Muscle of back (tissue), 3 donors: ENCODE measurements at regions not wholly inside any gene's neighbourhood (a gene's known extent, or its start where the extent isn't known, plus 50 kb on each side); places are given as distances from the start of the nearest gene placed in this dataset.

ENCODE experiments used
- DNase-seq, 3 donors: peaks; one replicate each; pipeline versions ENCODE4 v3.0.0 to v3.0.0-alpha.2; 2013

DNA sequence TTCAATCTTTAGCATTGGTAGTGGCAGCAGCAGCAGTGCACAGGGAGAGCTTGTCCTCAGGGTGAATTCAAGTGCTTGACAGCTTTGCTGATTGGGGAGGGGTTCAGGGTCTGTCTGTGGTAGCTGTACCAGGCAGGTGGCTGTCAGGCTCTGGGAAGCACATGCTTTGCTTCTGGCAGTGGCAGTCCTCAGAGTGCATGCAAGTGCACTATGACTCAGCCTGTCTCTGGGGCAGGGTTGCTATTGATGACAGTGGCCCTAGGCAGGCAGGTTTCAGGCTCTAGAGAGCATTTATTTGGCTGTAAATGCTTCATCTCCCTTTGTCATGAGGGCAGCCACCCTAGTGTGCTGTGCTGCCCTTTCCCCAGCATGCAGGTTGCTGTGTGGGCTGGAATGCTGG is 251.9 kb upstream of the LRRC7 start:
- no peak for DNase-seq

DNA sequence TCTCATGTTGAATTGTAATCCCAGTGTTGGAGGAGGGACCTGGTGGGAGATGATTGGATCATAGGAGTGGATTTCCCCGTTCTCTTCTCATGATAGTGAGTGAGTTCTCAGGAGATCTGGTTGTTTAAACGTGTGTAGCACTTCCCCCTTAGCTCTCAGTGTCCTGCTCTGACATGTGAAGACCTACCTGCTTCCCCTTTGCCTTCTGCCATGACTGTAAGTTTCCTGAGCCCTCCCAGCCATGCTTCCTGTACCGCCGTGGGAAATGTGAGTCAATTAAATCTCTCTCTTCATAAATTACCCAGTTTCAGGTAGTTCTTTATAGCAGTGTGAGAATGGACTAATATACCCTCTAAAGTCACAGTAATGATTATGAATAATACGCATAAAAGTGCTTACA is 248.4 kb upstream of the LRRC7 start:
- DNase-seq = no peak

DNA sequence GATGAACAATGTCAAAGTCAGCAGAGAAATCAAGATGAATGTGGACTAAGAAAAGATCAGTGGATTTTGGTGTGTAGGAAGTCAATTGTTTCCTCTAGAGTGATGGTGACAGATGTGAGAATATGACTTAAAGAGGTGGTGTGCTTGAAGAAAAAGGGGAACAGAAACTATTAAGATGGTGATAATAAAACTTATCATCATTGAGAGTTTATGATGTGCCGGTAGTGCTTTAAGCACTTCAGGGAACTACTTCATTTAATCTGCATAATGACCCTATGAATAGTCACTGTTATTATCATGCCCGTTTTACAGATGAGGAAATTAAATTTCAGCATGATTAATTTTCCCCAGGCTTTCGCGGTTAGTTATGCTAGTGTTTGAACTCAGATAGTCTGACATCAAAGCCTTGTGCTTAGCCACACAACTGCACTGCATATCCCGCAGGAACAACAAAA is 246.9 kb upstream of the LRRC7 start:
- DNase-seq = no peak

DNA sequence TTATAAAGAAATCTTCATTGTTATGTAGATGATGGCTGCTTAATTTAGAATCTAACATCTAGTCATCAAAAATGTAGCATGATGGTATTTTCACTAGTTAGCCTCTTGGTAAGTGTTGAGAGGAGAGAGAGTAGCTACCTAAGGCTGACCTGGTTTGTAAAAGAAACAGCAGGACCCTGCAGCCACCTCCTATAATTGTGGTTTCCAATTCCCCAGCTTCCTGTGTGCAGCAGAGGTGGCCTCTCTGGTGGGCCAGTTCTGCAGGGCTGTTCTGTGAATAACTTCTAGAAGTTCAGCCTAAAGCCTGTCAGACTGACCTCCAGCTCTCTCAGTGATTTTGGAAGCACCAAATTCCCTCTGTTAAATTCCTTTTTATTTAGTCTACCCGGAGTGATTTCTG is 246.4 kb upstream of the LRRC7 start:
- no peak for DNase-seq

DNA sequence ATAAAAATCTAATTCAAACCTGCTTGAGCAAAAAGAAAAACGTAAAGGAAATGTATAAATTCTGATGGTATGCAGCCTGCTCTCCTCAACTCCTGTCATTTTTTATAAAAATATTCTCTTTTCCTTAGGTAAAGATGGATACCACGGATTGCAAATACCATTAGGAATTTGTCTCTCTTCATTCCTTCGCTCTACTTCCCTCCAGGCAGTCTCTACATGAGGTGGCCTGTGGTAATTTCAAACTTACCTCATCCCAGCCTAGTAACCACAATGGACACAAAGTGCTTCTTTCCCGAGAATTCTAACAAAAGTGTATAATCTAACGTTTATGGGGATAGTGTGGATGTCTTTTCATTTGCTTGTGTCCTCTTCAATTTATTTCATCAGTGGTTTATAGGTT is 239.5 kb upstream of the LRRC7 start:
- DNase-seq = no peak

DNA sequence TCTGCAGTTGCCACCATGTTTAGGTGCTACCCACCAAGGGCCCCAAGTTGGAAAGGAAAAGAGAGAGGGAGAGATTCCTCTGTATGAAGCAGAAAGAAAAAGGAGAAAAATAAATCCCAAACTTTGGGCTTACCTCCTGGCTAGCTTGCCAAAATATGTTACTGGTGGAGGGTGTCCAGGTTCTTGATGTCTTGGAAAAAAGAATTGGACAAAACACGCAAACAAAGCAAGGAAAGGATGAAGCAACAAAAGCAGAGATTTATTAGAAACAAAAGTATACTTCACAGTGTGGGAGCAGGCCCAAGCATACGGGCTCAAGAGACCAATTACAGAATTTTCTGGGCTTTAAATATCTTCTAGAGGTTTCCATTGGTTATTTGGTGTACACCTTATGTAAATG is 204.5 kb upstream of the LRRC7 start:
- peak; percentile 18 to 71 (median 36) for DNase-seq

DNA sequence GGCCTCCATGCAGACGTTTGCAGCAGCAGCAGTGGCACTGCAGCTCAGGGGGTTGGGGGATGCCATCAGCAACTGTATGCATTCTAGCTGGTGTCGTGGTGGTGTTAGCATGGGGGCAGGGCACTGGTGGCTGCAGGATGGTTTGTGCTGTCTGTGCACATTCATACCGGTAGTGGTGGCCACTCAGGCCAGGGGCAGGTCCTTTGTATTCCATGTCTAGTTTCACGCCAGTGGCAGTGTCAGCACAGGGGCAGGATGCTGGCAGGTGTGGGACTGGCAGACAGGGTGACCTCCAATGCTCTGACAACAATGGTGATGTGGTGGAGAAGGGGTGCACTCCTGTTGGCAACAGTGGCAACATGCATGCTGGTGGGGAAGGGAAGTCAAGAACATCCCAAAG is 194.2 kb upstream of the LRRC7 start:
- DNase-seq = no peak

DNA sequence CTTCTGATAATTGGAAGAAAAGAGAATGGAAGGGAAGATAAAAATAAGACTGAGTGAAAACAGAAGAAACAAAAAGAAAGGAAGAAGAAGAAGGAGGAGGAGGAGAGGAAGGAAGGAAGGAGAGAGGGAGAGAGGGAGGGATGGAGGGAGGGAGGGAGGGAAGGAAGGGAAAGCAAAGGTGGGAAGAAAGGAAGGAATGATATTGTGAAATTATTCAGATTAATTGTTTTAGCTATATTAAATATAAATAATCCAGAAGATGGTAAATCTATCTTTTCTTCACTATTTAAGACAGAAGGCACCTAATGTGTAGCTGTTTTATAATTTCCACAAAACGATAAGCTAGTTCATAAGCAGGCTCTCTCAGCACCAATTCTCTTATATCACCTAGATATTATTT is 191.3 kb upstream of the LRRC7 start:
- no peak for DNase-seq

DNA sequence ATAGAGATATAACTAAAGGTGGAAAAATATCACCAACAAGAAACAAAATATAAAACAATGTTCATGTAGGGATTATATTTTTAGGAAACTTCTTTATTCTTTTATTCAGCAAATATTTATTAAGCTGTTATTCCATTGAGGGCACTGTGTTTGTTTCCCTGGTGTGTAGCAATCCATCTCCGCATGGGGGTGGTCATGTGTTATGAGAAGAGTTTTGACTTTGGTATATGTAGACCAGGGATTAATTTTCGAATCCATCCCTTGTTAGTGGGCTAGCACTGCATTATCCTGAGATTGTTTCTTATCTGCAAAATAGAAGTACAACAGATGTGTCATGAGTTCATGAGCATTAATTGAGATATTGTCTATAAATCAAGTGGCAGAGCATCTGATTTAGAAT is 190.2 kb upstream of the LRRC7 start:
- DNase-seq = no peak

DNA sequence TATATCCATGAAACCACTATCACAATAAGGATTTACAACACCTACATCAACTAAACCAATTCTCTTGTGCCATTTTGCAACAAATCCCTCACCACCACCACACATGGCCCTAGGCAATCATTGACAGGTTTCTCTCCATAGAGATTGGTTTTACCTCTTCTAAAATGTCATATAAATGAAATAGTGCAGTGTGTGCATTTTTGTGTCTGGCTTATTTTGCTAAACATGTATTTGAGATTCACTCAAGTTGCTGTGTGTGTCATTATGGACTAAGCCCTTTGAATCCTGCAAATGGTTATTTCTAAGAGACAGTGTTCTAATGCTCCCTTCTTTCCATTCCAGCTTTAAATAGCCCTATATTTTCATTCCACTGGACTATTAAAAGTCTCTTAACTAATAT is 179.7 kb upstream of the LRRC7 start:
- no peak for DNase-seq

DNA sequence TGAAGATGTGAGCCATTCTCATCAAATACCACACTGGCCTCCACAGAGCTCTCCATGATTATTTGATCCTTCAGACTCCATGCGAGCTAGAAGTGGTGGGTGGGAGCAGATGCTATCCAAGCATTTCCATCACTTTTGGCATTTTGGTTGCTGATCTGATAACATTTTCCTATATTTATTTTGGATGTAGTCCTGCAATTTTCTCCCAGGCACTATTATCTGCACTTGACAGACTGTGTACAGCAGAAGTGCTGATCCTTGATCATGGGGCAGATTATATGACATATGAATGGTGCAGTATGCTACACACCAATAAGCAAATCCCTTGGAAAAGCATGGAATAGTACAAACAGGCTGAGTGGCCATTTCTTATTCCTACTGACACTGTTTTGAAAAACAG is 167.6 kb upstream of the LRRC7 start:
- DNase-seq = no peak

DNA sequence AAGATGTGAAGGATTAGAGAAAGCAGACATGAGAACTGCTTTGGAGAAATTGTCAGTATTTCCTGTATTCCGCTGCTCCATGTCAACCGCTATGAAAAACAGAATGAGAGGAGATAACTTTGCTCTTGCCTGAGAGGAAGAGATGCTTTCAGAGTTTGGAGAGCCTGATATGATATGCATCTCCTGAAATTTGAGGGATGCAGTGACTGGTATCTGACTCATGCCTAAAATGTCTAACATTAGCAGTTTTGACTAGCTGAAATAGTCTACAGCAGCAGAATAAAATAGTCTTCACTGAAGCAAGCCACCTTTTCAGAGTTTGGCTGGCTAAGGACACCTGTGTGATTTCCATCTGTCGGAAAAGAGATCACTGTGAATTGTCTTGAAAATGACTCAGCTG is 165.8 kb upstream of the LRRC7 start:
- DNase-seq = no peak

DNA sequence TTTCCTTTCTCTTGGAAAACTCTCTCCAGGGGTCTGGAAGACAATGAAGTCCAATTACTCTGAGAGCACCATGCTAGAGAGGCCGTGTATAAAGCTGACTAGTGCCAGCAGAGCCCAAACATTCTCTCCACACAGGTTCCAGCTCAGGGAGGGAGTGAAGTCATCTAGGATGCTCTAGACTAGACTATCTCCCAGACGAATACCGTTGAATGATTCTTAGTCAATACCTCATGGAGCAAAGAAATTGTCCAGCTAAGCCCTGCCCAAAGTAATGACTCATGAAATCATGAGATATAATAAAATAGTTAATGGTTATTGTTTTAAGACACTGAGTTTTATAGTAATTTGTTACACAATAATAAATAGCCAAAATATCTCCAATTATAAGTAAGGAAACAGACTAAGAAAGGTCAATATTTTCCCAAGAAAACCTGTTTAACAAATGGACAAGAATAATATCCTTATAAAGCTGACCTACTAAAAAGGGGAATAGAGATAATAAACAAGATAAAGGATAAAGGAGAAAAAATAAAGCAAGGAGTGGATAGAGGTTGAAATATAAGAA is 163.9 kb upstream of the LRRC7 start:
- DNase-seq = no peak

DNA sequence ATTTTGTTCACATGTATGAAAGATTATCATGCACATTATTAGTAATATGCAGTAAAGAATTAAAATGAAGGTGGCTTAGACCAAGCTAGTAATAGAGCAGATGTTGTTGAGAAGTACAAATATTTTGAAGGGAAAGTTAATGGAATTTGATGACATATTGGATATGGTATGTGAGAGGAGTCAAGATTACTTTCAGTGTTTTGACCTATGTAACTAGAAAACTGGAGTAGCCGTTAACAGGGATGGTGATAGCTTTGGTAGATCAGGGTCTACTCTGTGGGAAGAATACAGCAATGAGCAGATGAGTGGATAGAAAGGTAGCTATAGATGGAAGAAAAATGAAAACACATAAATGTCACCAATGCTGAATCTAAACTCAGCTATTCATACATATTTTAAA is 163.2 kb upstream of the LRRC7 start:
- DNase-seq = no peak

DNA sequence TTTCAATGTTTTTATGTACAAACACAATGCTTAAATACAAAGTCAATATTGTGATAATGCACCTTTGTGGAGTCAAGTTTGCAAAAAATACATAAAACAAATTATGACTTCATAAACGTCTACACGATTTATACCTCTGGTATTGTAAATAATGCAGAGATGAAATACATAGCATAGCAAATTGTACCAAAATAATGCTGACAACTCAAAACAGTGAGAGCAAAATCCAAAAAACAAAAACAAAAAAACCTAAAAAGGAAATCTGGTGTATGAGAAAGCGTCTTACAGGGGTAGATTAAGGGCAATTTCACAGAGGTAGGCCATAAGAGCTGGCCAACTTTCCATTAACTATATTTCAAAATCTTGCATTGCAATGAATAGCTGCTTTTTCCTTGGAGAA is 161.5 kb upstream of the LRRC7 start:
- no peak for DNase-seq

DNA sequence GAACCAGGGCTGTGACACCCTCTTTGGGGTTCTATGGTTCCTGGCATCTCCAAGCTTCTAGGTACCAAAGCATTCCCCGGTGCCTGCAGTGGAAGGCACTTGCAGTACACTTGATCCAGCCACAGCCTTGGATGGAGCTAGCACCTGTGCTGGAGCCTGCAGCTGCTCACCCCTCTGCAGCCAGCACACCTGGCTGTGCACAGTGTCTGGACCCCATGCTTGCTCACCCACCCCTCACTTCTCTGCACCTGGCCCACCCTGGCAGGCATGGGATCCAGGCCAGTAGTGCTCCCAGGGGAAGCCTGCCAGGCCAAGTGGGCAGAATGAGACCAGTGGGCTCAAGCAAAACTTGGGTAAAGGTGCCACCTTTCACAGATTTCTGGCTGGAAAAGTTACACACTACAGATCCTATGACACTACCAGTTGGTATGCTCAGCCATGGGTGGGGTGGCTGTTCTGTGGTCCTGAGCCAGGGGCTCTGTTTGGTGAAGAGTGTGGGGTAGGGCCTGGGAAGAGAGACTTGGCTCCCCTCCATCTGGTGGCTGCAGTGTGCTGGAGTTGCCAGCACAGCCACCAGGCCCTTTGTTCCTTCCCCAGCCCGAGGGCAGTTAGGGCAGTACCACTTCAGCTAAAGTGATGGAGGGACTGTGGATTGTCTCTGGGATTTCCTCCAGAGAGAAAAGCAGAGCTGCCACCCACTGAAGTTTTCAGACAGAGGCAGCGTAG is 157.8 kb upstream of the LRRC7 start:
- no peak for DNase-seq

DNA sequence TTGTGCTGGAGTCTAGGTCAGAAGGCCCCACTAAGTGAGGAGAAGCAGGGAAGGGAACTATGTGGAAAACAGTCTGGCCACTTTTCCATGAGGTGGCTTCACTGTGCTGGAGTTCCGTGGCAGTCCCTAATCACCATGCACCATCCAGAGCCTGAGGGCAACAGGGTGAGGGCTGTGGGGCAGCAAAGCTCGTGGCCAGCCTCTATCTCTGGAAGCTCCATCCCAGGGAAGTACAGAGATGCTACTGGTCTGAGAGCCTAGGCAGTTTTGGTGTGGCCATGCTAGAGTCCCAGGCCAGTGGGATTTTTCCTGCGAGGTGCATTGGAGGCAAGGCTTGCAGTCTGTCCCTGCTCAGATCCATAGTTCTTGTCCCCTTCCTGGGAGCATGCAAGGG is 157.3 kb upstream of the LRRC7 start:
- no peak for DNase-seq

DNA sequence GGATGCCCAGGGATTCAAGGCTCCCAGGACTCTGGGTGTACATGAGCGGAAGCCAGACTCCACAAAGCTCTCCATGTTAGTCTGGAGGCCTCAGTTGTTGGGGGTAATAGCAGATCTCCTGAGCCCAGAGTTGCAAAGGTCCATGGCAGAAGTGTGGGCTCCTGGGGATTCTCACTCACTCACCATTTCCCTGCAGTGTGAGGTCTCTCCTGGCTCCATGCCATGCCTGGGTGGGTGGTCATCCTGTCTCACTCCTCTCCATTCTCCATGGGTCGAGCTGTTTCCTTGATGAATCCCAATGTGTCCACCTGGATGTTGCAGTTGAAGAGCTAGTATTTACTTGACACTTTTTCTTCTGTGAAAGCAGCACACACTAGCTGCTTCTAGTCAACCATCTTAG is 156.8 kb upstream of the LRRC7 start:
- no peak for DNase-seq

DNA sequence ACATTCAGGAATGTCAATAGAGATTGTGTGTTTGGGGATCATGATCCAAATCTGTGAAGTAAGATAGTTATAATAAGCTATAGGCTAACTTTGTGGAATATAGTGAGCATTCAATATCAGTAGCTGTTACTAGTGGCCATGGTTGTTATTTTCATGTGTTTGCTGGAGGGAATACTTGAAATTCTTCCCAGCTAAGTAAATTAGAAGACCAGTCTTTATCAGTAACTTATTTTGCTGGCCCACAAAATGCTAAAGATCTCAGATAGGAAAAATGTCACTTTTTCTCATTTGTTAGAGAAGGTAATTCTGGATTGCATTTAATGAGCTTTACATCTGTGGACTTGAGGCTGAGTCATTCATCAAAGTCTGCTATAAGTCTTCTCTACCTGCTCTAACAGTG is 156.1 kb upstream of the LRRC7 start:
- DNase-seq = no peak

DNA sequence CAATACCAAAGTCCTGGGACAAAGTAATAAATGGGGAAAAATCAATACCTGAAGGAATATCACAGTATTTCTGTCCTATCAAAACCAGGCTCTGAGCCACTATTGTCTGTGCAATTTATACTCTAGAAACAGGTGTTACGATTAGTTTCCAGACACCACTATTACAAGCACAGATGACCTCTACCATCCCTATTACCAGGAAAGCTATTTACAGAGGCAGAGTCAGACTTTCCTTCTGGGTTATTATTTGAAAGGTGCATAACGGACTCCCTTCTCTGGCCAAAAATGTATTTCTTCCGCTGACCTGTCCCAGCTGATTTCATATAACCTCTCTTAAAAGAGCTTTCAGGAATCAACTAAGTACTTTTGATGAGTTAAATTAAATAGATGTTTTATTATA is 154.6 kb upstream of the LRRC7 start:
- DNase-seq = peak; percentile 10 to 18 (median 10)

DNA sequence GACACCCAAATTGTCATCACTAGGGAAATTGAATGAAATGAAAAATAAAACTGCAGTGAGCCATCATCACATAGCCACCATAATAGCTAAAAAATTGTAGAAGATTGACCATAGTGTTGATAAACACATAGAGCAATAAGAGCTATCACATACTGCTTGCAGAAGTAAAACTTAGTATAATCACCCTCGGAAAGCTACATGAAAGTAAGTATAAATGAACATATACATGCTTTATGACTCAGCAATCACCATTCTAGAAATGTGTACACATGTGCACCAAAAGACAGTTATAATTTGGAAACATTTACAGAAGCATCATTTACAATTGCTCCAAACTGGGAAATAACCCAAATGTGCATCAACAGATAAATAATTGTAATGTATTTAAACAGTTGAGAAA is 153.1 kb upstream of the LRRC7 start:
- DNase-seq = no peak

DNA sequence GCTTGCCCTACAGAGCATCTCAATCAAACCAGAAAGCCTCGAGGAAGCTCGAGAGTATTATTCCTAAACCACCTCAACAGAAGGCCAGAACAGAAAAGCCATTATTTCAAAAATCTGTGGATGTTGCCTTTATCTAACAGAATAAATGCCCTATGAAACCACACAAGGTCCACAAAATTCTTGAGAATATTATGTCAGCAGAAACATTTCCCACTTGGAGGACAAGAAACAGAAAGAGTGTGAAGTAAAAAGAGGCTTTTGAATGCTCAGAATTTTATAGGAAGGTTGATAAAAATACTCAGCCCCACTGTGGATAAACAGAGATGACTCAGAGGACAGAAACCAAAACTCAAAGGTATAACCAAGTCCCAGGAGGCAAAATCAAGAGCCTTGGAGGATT is 146.4 kb upstream of the LRRC7 start:
- DNase-seq = no peak

DNA sequence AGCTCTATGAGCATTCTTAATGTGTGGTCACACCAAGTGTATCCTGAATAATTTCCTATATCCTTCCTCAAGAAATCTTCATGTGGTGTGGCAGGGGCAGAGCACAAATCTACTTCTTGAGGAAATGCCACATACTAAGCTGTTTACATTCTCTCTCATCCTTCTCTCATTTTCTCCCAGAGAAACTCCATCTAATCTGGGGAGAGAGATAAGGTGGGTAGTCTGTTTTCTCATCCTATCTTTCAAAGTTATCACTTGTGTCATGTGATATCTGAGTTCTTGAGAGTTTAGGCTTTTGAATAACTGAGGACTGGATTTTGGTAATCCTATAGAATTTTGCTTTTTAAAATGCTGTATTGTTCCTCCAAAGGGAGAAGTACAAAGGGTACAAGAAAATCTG is 141.9 kb upstream of the LRRC7 start:
- DNase-seq = no peak

DNA sequence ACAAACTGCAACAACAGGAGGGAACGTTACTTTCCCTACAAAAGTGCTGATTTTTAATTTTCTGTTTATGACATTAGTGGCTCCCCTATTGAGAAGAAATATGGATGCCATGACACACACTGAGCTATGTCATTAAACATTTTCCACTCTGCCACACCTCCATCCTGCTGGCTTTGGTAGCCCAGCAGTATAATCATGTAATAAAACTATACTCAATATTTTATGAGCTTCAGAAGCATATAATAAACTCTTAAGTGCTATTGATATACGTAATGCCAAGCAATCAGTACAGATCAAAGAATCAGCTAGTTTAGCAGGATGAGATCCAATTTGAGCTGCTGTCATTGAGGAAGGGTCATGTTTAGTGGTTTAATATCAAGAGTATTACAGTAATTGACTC is 141.3 kb upstream of the LRRC7 start:
- DNase-seq = no peak
